Glutamatergic neuron (in vitro differentiated cells): ENCODE measurements at regions not wholly inside any gene's neighbourhood (a gene's known extent, or its start where the extent isn't known, plus 50 kb on each side); places are given as distances from the start of the nearest gene placed in this dataset.

Experiments used
- DNase-seq: peaks from one replicate; pipeline ENCODE4 v3.0.0; 2022
- H3K27ac Mint-ChIP-seq: one replicate; pipeline ENCODE4 v1.8.0; 2020; ENCODE audit warnings: mild to moderate bottlenecking, mixed read lengths, inconsistent platforms; ENCODE audit not compliant: unreplicated experiment
- H3K27me3 Mint-ChIP-seq: one replicate; pipeline ENCODE4 v1.8.0; 2020; ENCODE audit warnings: mild to moderate bottlenecking, moderate library complexity, mixed read lengths, inconsistent platforms; ENCODE audit not compliant: unreplicated experiment
- H3K36me3 Mint-ChIP-seq: one replicate; pipeline ENCODE4 v1.8.0; 2020; ENCODE audit warnings: mild to moderate bottlenecking, mixed read lengths, inconsistent platforms; ENCODE audit not compliant: unreplicated experiment
- H3K4me1 Mint-ChIP-seq: one replicate; pipeline ENCODE4 v1.8.0; 2020; ENCODE audit warnings: mild to moderate bottlenecking, low read depth, mixed read lengths, inconsistent platforms; ENCODE audit not compliant: unreplicated experiment
- H3K4me3 Mint-ChIP-seq: one replicate; pipeline ENCODE4 v1.8.0; 2020; ENCODE audit warnings: mild to moderate bottlenecking, mixed read lengths, inconsistent platforms; ENCODE audit not compliant: unreplicated experiment
- H3K9me3 Mint-ChIP-seq: one replicate; pipeline ENCODE4 v1.8.0; 2020; ENCODE audit warnings: mild to moderate bottlenecking, moderate library complexity, mixed read lengths, inconsistent platforms; ENCODE audit not compliant: unreplicated experiment
- CTCF ChIP-seq: fragments of 200-600 bp; sonication (generic); IDR thresholded peaks from one replicate; pipeline ENCODE4 v1.5.0; 2021; ENCODE audit not compliant: partially characterized antibody, unreplicated experiment

- DNase-seq: no peak
- no peaks in the 10 kb centered on the region for H3K4me1 Mint-ChIP-seq
- H3K4me3 Mint-ChIP-seq: no peak overlapping the region
- H3K36me3 Mint-ChIP-seq: no peaks in the 10 kb centered on the region
- no peak for TF ChIP-seq CTCF
- no peak overlapping the region for H3K27ac Mint-ChIP-seq
- H3K9me3 Mint-ChIP-seq: peaks cover 4% of the 10 kb centered on the region
- H3K27me3 Mint-ChIP-seq: no peaks in the 10 kb centered on the region
These were observed 261.7 kb upstream of the SEMA3C start for GRCh38 chr7:81180573-81180972.

- H3K9me3 Mint-ChIP-seq: peaks cover 2% of the 10 kb centered on the region
- no peak overlapping the region for H3K27ac Mint-ChIP-seq
- H3K4me3 Mint-ChIP-seq: no peak overlapping the region
- no peak for DNase-seq
- no peaks in the 10 kb centered on the region for H3K36me3 Mint-ChIP-seq
- no peak for TF ChIP-seq CTCF
- no peaks in the 10 kb centered on the region for H3K4me1 Mint-ChIP-seq
- H3K27me3 Mint-ChIP-seq: no peaks in the 10 kb centered on the region
These were observed 256.6 kb upstream of the SEMA3C start for GRCh38 chr7:81175275-81175940.

DNA sequence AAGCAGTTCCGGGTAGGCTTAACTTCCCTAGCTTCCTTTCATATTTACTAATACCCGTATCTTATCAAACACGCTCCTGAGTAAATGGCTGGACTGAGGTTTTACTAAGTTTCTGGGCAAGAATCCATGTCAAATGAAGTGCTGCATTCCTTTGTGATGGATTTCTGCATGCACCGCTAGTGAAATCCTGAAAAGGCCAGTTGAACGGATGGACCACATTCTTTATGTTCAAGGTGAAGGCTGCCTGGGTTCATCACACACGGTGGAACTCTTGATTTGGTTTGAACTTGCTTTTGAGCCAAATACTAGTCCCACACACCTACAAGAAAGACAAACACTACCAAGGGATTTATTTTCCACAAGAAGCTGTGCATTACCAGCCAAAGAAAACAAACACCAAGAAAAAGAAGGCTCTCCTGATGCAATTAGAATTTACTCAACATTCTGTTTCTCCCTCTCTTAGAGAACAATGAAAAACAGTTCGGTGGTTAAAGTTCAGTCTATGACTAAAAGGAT is 255.0 kb upstream of the SEMA3C start:
- no peak for TF ChIP-seq CTCF
- H3K4me1 Mint-ChIP-seq: no peaks in the 10 kb centered on the region
- DNase-seq: no peak
- H3K36me3 Mint-ChIP-seq: no peaks in the 10 kb centered on the region
- H3K9me3 Mint-ChIP-seq: peaks cover 2% of the 10 kb centered on the region
- H3K27ac Mint-ChIP-seq: no peak overlapping the region
- H3K4me3 Mint-ChIP-seq: no peak overlapping the region
- H3K27me3 Mint-ChIP-seq: no peaks in the 10 kb centered on the region

GRCh38 chr7:81170291-81170690 is 251.4 kb upstream of the SEMA3C start:
- no peaks in the 10 kb centered on the region for H3K27me3 Mint-ChIP-seq
- H3K4me3 Mint-ChIP-seq: no peak overlapping the region
- no peaks in the 10 kb centered on the region for H3K4me1 Mint-ChIP-seq
- no peak for DNase-seq
- H3K36me3 Mint-ChIP-seq: no peaks in the 10 kb centered on the region
- H3K9me3 Mint-ChIP-seq: no peaks in the 10 kb centered on the region
- no peak for TF ChIP-seq CTCF
- H3K27ac Mint-ChIP-seq: no peak overlapping the region

- no peak overlapping the region for H3K27ac Mint-ChIP-seq
- H3K4me3 Mint-ChIP-seq: no peak overlapping the region
- no peaks in the 10 kb centered on the region for H3K27me3 Mint-ChIP-seq
- H3K36me3 Mint-ChIP-seq: no peaks in the 10 kb centered on the region
- no peaks in the 10 kb centered on the region for H3K9me3 Mint-ChIP-seq
- DNase-seq: no peak
- no peaks in the 10 kb centered on the region for H3K4me1 Mint-ChIP-seq
- no peak for TF ChIP-seq CTCF
These were observed 249.1 kb upstream of the SEMA3C start for GRCh38 chr7:81167934-81168333.
